Stimulated activated naive CD4-positive, alpha-beta T cell treated with Interleukin-2 at 50 U/mL for 16 hours (primary cell): ENCODE measurements at regions not wholly inside any gene's neighbourhood (a gene's known extent, or its start where the extent isn't known, plus 50 kb on each side); places are given as distances from the start of the nearest gene placed in this dataset.
"Not testable (repeated sequence)": the region's sequence is repeated elsewhere in the genome, so short reads cannot be mapped to it uniquely, and the experiment has no call there.

Source experiments
- DNase-seq: peaks from one replicate; lab custom pipeline; 2025; lab: John Stamatoyannopoulos, UW

- DNase-seq: no peak
These were observed 136.3 kb upstream of the ESR1 start for GRCh38 chr6:151671195-151671594.

GRCh38 chr6:151674578-151674977 is 132.9 kb upstream of the ESR1 start:
- no peak for DNase-seq

DNA sequence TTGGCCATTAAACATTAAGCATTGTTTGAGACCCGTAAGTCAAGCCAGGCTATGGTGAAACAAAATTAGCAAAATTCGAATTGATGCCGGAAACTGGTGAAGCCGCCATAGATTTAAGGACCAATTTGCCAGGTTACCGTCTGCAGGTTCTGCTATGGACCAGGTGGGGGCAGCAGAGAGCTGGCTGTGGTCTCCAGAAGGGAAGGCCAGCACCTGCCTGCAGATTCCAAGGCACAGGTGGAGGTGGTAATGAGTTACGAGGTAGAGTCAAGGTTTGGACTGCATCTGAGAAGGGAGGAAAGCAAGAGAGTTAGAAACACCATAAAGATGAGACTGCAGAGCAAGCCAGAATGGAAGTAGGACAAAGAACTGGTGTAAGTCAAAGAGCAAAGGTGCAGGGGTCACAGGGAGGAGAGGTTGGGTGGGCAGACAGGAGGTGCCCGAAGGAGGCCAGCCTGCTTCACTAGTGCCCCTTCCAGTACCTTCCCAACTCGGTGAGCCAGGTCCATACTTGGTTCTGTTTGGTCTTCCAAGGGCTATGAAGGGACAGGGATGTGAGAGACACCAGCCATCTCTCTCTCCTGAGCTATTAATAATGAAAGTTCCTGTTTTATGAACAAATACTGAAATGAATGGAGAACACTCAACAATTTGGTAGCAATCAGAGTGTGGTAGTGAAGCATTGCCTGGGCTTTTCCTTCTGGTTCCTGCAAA is 131.6 kb upstream of the ESR1 start:
- DNase-seq: peak; percentile 31

DNA sequence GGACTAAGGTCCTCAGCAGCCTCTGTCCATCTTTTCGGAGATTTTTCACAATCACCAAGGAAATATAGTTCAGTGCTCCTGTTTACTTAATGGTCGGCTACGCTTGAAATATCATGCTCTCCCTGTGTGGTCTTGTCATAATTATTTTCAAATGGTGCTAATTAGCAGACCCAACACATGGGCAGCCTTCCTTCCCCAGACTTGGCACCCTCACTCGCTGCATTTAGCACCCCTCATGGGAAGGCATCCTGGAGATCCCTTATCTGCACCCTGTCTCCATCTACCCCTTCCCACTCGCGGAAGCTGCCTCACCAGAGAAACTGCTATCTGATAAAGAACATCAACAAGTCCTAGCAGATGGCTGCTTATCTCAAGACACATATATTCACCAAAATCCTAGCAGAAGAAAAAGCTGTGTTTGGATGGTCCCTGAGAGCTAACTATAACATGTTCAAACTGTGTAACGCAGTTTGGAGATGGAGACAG is 131.0 kb upstream of the ESR1 start:
- no peak for DNase-seq

- no peak for DNase-seq
These were observed 130.1 kb upstream of the ESR1 start for GRCh38 chr6:151677404-151677803.

GRCh38 chr6:151679081-151679480 is 128.4 kb upstream of the ESR1 start:
- peak; percentile 17 for DNase-seq

- no peak for DNase-seq
These were observed 127.5 kb upstream of the ESR1 start for GRCh38 chr6:151679941-151680340.

GRCh38 chr6:151680846-151681432 is 126.5 kb upstream of the ESR1 start:
- no peak for DNase-seq

DNA sequence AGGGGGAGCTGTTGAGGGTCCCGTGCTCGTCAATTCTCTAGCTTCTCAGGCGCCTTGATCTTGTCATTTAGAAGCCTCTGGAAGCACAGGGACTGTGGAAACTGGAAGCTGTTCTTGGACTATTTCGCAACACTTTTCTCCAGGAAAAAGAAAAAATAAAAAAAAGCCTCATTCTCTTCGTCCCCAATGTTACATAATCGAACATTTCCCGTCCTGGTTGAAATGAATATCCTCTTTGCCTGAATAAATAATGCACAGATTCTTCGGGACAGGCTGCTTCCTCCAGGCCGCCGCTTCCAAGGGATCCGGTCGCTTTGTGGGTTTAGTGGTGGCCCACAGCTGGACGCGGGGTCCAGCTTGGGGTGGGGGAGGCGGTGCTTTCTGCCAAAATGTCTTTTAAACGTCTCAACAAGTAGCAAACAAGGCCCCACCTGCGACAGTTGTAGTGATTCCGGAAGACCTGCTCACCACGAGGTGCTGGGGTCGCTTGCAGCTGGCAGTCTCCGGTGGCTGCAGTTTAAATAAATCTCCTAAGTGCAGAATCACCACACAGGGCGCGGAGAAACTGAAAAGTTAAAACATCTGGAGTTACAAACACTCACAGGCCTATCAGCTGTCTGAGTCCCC is 125.9 kb upstream of the ESR1 start:
- no peak for DNase-seq

DNA sequence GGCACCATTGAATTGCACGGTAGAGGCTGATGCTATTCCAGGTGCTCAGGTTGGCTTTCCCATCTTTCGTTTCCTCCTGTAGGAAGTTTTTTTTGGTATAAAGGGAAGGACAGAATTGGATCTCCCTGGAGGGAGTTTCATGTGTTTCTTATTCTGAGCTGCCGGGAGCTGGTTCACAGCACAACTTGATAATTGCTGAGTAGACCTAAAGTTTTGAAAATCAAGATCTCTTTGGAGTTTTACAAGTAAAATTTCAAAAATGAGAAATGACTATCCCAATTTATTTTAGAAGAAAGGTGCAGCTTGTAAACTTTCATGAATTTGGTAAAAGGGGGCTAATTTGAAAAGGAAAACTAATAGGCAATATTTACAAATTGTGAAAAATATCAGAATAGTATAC is 125.2 kb upstream of the ESR1 start:
- no peak for DNase-seq

- DNase-seq: no peak
These were observed 124.6 kb upstream of the ESR1 start for GRCh38 chr6:151682922-151683321.

DNA sequence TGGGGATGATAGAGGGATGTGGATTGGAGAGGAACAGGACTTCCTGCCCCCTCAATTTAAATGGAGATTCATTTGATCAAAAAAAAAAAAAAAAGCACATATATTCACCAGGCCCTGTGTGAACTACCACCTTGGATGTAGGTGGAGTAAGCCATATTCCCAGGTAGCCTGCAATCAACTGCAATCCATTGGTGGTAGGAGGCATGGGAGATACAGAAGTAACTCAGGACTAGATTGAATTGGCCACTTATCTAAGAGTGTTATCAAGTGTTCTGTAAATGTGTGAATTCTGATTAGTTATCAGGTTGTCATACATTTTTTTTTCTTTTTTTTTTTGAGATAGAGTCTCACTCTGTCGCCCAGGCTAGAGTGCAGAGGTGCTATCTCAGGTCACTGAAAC is 124.1 kb upstream of the ESR1 start:
- DNase-seq: no peak

DNA sequence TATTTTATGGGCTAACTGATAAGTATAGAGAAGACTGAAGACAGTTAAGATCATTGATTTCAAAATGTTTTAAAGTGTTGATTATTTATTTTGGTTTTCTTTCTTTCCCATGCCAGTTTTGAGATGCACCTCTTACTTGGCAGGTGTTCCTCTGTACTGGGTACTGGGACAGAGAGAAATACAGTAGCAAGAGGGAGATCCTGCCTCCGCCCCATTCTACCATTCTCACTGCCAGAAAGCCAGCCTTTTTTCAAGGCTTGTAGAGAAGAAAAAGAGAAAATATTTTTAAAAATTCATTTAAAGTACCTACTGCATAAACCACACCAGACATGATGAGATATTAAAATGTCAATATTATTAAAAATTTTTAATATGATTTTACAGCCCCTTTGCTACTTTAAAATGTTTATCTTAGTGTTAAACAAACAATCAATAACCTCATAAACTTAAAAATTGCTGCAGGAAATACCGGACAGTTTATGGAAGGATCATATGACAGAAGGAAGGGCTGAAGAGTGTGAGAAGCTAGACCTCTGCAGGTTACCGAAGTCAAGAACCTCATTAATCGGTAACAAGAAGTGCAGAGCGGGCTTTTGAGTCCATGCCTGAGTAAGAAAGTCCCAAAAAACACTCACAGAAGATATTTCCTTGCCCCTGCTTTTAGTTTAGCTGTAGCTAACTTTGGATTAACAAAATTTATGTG is 117.8 kb upstream of the ESR1 start:
- no peak for DNase-seq

DNA sequence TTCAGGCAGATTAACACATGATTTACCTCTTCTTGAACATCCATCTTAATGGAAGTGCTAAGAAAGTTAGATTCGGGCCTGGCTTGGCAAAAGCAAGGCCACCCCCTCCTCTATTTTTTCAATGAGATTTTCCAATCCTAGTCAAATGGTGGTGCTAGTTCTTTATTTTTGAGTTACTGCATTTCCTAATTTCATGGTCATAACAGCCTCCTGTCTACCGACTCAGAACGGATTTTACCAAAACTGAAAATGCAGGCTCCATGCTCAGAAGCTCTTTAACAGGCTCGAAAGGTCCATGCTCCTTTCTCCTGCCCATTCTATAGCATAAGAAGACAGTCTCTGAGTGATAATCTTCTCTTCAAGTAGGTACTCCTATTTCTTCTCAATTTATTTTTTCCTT is 117.2 kb upstream of the ESR1 start:
- DNase-seq: no peak

GRCh38 chr6:151690768-151691562 is 116.5 kb upstream of the ESR1 start:
- peak; percentile 23 for DNase-seq

DNA sequence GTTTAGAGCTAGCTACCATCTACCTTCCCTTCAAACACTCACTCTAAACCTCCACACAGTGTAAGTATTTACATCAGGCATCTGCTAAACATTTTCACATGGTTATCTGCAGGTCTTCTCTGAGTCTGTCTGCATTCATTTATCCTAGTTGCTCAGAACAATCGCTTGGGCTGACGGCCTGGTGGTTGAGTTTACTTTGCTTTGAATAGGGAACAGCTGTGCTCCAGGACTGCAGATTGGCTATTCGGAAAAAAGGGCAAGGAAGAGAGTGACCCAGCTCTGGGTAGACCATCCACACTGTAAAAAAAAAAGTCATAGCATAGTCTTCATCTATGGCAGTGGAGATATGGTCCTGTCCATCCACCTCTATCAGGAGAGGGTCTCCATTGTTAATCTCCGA is 115.3 kb upstream of the ESR1 start:
- no peak for DNase-seq

DNA sequence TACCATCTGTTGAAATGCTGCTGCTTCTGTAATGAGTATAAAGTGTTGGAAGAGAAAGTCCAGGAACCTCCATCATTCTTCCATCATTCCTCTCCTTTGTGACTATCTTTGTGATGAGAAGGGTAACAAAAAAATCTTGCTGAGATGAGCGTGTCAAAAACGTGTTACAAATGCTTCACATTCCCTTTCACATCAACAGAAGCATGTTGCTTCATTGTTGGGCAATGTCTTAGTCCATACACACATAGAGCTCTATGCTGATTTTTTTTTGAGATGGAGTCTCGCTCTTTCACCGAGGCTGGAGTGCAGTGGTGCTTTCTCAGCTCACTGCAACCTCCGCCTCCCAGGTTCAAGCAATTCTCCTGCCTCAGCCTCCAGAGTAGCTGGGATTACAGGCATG is 114.1 kb upstream of the ESR1 start:
- DNase-seq: no peak

GRCh38 chr6:151695156-151695555 is 112.3 kb upstream of the ESR1 start:
- DNase-seq: no peak

GRCh38 chr6:151696302-151696701 is 111.2 kb upstream of the ESR1 start:
- not testable (repeated sequence) for DNase-seq

GRCh38 chr6:151698931-151699700 is 108.4 kb upstream of the ESR1 start:
- DNase-seq: no peak

DNA sequence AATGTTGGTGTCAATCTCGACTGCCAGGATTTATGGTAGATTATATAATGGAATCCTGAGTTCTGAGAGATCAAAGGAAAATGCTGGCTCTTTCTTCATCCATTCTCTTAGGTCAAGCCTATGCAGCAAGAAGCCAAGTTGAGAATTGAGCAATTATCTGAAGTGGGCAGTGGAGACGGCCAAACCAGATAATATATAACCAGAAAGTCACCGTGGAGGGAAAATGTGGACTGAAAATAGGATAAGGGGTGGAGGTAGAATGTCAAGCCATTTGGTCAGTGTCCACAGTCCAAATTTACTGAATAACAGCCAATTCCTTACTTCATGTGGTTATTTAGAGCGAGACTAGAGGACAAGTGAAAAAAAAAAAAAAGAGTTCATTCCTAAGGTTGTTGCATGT is 107.8 kb upstream of the ESR1 start:
- no peak for DNase-seq
